GM18873 (cell line): ENCODE measurements at regions not wholly inside any gene's neighbourhood (a gene's known extent, or its start where the extent isn't known, plus 50 kb on each side); places are given as distances from the start of the nearest gene placed in this dataset.
"Not testable (repeated sequence)": the region's sequence is repeated elsewhere in the genome, so short reads cannot be mapped to it uniquely, and the experiment has no call there.

Experiments used
- ATAC-seq: cut with Tn5 transposase; IDR thresholded peaks from one replicate; pipeline ENCODE4 v1.9.1; 2021; ENCODE audit warnings: mild to moderate bottlenecking, moderate library complexity, moderate number of reproducible peaks; ENCODE audit not compliant: unreplicated experiment, low FRiP score

DNA sequence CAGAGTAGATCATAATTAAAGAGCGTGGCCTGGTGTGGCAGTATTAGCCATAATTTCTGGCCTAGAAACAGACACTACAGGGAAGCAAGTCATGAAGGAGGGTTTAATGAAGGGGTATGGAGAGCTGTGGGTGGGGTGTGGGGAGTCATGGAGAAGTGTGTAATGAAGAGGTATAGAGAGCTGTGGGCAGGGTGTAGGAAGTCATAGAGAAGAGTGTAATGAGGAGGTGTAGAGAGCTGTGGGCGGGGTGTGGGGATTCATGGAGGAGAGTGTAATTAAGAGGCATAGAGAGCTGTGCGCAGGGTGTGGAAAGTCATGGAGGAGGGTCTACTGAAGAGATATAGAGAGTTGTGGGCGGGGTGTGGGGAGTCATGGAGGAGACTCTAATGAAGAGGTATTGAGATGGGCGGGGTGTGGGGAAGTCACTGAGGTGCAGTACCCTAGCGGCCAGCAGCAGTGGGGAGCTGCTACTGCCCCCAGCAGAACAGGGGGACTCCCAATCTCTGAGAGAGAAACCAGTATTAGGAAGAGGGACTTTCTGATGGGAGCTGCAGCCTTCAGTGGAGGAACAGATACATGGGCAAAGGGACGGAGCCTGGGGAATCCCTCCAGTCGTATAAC is 145.4 kb upstream of the FOXA2 start:
- no peak for ATAC-seq

- ATAC-seq = no peak
Measured at GRCh38 chr20:22732751-22733150, 148.4 kb upstream of the FOXA2 start.

DNA sequence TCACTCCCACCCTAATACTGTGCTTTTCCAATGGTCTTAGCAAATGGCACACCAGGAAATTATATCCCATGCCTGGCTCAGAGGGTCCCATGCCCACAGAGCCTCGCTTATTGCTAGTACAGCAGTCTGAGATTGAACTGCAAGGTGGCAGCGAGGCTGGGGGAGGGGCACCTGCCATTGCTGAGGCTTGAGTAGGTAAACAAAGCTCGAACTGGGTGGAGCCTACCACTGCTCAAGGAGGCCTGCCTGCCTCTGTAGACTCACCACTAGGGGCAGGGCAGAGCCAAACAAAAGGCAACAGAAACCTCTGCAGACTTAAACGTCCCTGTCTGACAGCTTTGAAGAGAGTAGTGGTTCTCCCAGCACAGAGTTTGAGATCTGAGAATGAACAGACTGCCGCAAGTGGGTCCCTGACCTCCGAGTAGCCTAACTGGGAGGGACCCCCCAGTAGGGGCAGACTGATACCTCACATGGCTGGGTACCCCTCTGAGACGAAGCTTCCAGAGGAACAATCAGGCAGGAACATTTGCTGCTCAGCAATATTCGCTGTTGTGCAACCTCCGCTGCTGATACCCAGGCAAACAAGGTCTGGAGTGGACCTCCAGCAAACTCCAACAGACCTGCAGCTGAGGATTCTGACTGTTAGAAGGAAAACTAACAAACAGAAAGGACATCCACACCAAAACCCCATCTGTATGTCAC is 150.7 kb upstream of the FOXA2 start:
- not testable (repeated sequence) for ATAC-seq

GRCh38 chr20:22740829-22741228 is 156.5 kb upstream of the FOXA2 start:
- ATAC-seq = no peak

DNA sequence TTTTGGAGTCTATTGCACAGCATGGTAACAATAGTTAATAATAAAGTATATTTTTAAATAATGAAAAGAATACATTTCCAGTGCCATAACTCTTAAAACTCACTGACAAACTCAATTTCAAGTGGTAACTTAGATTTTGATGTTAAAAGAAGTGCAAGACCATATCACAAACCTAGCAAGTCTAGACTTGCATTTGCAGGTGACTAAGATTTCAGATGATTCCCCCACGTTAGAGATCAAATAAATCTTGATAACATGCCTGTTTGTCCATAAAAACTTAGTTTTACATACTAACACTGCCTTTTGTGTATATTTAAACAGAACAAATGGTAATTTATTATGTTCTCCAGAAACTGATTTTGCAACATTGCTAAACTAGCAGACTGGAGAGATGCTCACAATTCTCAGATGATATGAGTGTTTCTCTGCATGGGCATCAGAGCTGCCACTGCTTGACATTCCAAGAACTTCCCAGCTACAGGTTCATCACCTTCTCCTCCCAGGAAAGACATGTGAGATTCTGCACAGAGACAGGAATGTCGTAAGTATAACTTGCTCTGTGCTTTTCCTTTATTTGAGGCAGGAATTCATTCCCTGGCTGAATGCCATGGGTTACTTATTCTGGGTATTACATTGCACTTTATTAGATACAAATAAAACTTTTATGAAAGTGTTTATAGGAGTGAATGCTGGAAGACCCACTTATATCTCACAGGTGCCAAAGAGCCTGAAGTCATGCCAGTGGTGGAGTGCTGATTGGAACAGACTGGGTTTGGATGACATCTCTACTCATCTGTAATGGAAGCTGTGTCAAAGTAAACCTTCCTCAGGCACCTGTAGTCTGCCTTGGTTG is 160.2 kb upstream of the FOXA2 start:
- ATAC-seq = no peak

DNA sequence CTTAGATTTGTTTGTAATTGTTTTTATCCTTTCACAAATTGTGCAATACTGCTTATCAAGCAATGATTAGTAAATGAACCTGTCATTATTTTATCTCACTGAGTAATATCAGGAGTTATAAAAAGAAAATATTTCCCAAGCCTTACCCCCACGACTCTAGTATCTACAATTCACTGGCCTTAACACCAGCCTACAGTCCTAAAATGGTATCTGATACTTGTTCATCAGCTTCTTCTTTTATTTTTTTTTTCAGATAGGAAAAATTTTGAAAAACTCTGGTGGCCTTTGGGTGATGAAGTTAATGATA is 160.8 kb upstream of the FOXA2 start:
- ATAC-seq = no peak

- ATAC-seq = no peak
Measured at GRCh38 chr20:22746957-22747356, 162.6 kb upstream of the FOXA2 start.

- ATAC-seq = no peak
Measured at GRCh38 chr20:22752324-22752723, 168.0 kb upstream of the FOXA2 start.

DNA sequence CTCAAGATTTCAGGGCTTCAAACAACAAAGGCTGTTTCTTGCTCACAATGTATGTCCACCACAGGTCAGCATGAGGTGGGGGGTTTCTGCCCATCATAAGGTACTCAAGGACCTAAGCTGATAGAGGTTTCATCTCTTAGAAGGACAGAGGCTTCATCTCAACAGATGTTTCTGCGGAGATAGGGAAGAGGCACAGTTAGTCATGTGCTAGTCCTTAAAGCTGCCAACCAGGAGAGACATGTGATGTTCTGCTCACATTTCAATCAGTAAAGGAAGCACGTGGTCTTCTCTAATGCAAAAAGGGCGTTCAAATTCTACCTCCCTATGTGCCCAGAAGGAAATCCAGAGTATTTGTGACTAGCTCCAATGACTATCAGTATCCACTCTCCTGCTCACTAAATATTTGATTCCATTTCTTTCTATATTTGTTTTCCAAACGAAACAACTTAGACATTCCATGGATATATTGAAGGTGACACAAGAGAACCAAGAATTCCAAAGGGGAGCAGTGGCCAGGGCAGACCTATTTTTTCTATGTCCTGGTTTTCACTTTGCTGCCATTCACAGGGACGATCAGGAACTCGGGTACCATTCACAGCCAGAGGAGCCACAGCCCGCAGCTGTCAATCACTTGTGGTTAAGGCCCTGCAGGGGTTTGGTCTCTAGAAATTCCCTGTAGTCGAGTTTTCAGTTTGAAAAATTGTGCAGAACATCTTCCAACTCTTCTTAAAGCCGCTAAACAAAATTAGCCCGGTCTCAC is 173.2 kb upstream of the FOXA2 start:
- no peak for ATAC-seq

DNA sequence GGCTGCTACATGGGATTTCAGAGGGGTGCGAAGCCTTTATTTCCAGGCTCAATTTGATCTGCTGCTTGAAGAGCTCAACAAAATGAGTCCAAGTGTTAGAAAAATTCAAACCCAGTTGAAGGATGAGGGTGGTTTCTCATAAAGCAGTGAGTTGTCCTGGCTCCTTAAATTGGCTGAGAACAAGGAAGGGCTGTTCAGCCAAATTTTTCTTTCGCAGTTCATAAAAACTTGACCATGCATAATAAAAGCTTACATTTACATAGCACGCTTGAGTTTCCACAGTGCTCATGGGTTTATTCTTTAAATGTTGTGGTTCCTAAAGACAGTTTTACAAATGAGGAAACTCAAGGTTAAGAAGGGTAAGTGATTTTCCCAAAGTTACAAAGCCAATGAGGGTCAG is 174.4 kb upstream of the FOXA2 start:
- ATAC-seq = no peak

DNA sequence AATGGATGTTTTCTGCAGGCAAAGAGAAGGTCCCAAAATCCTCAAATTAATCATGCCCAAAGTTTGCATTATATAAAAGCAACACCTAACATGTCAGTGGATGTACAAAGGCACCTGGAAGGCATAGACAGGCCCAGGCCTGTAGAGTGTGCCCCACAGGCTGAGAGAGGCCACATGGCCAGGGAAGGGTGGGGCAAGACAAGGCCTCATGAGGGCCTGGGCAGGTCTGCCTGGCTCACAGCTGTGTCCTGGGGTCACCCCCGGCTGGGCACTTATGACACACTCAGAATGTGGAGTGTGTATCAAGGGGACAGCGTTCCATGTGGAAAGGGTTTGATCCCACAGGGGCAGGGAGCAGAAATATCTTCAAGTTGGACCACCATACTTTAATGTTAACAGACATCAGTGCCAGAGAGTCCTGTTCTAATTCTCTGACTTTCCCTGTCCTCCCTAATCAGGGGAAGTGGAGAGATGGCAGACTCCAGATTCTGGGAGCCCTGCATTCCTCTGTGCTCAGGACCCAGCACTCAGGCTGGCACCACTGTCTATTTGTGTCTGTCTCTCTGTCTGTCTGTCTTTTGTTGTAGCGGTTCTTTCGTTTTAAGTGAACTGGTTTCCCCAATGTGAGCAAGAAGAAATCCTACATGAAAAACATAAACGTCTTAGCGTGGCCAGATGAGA is 178.3 kb upstream of the FOXA2 start:
- ATAC-seq = no peak

- no peak for ATAC-seq
Measured at GRCh38 chr20:22763257-22763906, 179.0 kb upstream of the FOXA2 start.

- ATAC-seq = no peak
Measured at GRCh38 chr20:22768266-22769178, 184.2 kb upstream of the FOXA2 start.

GRCh38 chr20:22770241-22770800 is 185.9 kb upstream of the FOXA2 start:
- no peak for ATAC-seq

- no peak for ATAC-seq
Measured at GRCh38 chr20:22771706-22772105, 187.3 kb upstream of the FOXA2 start.

DNA sequence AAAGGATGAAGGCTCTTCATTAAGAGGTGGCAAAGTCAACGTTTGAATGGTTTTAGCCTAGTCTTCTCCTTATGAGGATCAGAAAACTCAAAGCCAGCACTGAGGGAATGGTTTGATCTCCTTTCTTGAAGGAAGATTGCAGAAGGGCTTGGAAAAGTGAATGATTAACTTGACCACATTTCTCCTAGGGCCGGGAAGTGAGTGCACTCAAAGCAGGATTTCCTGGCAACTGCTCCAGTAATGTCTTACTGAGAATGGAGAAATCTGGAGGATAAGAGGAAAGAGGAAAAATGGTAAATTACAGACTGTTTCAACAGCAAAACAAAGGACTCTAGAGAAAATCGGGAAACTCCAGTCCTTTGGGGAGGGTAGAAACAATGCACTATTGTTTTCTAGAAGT is 189.0 kb upstream of the FOXA2 start:
- ATAC-seq = no peak

GRCh38 chr20:22775256-22775655 is 190.9 kb upstream of the FOXA2 start:
- no peak for ATAC-seq

- ATAC-seq = no peak
Measured at GRCh38 chr20:22775671-22776139, 191.3 kb upstream of the FOXA2 start.
